ENCODE measurements at regions not wholly inside any gene's neighbourhood (a gene's known extent, or its start where the extent isn't known, plus 50 kb on each side); places are given as distances from the start of the nearest gene placed in this dataset.

- TF ChIP-seq POLR2A (IDR thresholded peaks at IDR 0.05) (no peak), EP300 (IDR thresholded peaks at IDR 0.05) (no peak)
- Histone ChIP-seq H3K27ac (no peak overlapping the region), H3K27me3 (no peaks in the 10 kb centered on the region), H3K4me1 (no peaks in the 10 kb centered on the region), H3K36me3 (no peaks in the 10 kb centered on the region), H3K9me3 (no peaks in the 10 kb centered on the region), H3K4me3 (no peak overlapping the region)
- whole genome bisulfite sequencing, 5 donors = 45 to 51% (median 48%) methylated on average over 7 of the region's 7 CpGs
- DNase-seq = peak in 1 of 2 donors; percentile 12
- intact Hi-C loops (cut with DNase I; ENCODE audit: low total_unique reads) = no loop called here
Observed at GRCh38 chr20:52529826-52530225, 338.2 kb upstream of the ZFP64 start.

GRCh38 chr20:52524861-52525260 lies 333.3 kb upstream of the ZFP64 start:
- no peak overlapping the region for H3K27ac ChIP-seq
- no peaks in the 10 kb centered on the region for H3K27me3 ChIP-seq
- peaks cover 0 to 7% (median 3%) of the 10 kb centered on the region in 4 donors for H3K9me3 ChIP-seq
- TF ChIP-seq POLR2A (IDR thresholded peaks at IDR 0.05) = no peak
- no peak for TF ChIP-seq CTCF (IDR thresholded peaks at IDR 0.05)
- TF ChIP-seq POLR2AphosphoS5 (IDR thresholded peaks at IDR 0.05) = no peak
- no peak for TF ChIP-seq EP300 (IDR thresholded peaks at IDR 0.05)
- no peak overlapping the region for H3K4me3 ChIP-seq
- no peak for DNase-seq
- 68 to 98% (median 80%) methylated on average over 2 of the region's 2 CpGs for WGBS, 5 donors
- no peaks in the 10 kb centered on the region for H3K36me3 ChIP-seq
- intact Hi-C loops (cut with DNase I; ENCODE audit: low total_unique reads) = no loop called here
- no peaks in the 10 kb centered on the region for H3K4me1 ChIP-seq

GRCh38 chr20:52518735-52519134 lies 327.2 kb upstream of the ZFP64 start:
- no peak for DNase-seq
- TF ChIP-seq EP300 (IDR thresholded peaks at IDR 0.05) = no peak
- no peak for TF ChIP-seq POLR2A (IDR thresholded peaks at IDR 0.05)
- no peak for TF ChIP-seq CTCF (IDR thresholded peaks at IDR 0.05)
- TF ChIP-seq POLR2AphosphoS5 (IDR thresholded peaks at IDR 0.05) = no peak
- 44 to 59% (median 50%) methylated on average over 3 of the region's 3 CpGs for WGBS, 5 donors
- Histone ChIP-seq H3K4me1 (no peaks in the 10 kb centered on the region), H3K27ac (no peak overlapping the region), H3K4me3 (no peak overlapping the region), H3K9me3 (peaks cover 0 to 11% (median 3%) of the 10 kb centered on the region in 4 donors), H3K36me3 (no peaks in the 10 kb centered on the region), H3K27me3 (no peaks in the 10 kb centered on the region)
- intact Hi-C loops (cut with DNase I; ENCODE audit: low total_unique reads) = no loop called here

GRCh38 chr20:52515877-52516276 lies 324.3 kb upstream of the ZFP64 start:
- 53 to 86% (median 69%) methylated on average over 2 of the region's 2 CpGs for WGBS, 5 donors
- H3K36me3 ChIP-seq = no peaks in the 10 kb centered on the region
- no peak overlapping the region for H3K27ac ChIP-seq
- H3K9me3 ChIP-seq = peaks cover 0 to 7% (median 2%) of the 10 kb centered on the region in 4 donors
- intact Hi-C loops (cut with DNase I; ENCODE audit: low total_unique reads) = no loop called here
- TF ChIP-seq POLR2AphosphoS5 (IDR thresholded peaks at IDR 0.05) (no peak), EP300 (IDR thresholded peaks at IDR 0.05) (no peak), CTCF (IDR thresholded peaks at IDR 0.05) (no peak), POLR2A (IDR thresholded peaks at IDR 0.05) (no peak)
- no peak overlapping the region for H3K4me3 ChIP-seq
- no peaks in the 10 kb centered on the region for H3K4me1 ChIP-seq
- H3K27me3 ChIP-seq = no peaks in the 10 kb centered on the region
- DNase-seq = no peak

GRCh38 chr20:52500157-52500556 lies 308.6 kb upstream of the ZFP64 start:
- H3K4me1 ChIP-seq = no peaks in the 10 kb centered on the region
- peaks cover 0 to 5% (median 0%) of the 10 kb centered on the region in 3 donors for H3K27me3 ChIP-seq
- peak in 1 of 2 donors; percentile 46 for DNase-seq
- H3K36me3 ChIP-seq = no peaks in the 10 kb centered on the region
- TF ChIP-seq EP300 (IDR thresholded peaks at IDR 0.05) (no peak), CTCF (IDR thresholded peaks at IDR 0.05) (no peak), POLR2AphosphoS5 (IDR thresholded peaks at IDR 0.05) (no peak), POLR2A (IDR thresholded peaks at IDR 0.05) (no peak)
- no peak overlapping the region for H3K4me3 ChIP-seq
- H3K27ac ChIP-seq = no peak overlapping the region
- H3K9me3 ChIP-seq = peaks cover 0 to 6% (median 0%) of the 10 kb centered on the region in 4 donors
- WGBS, 5 donors = 35 to 55% (median 49%) methylated on average over 4 of the region's 4 CpGs
- intact Hi-C loops (cut with DNase I; ENCODE audit: low total_unique reads) = no loop called here
